ENCODE measurements at regions not wholly inside any gene's neighbourhood (a gene's known extent, or its start where the extent isn't known, plus 50 kb on each side); places are given as distances from the start of the nearest gene placed in this dataset.

- Mint-ChIP-seq H3K4me3 (ENCODE audit: unreplicated experiment) (no peak overlapping the region), H3K27me3 (ENCODE audit: unreplicated experiment) (no peaks in the 10 kb centered on the region), H3K27ac (ENCODE audit: unreplicated experiment) (no peak overlapping the region), H3K9me3 (ENCODE audit: unreplicated experiment) (no peaks in the 10 kb centered on the region), H3K36me3 (ENCODE audit: low read depth, unreplicated experiment) (no peaks in the 10 kb centered on the region), H3K4me1 (ENCODE audit: unreplicated experiment) (no peaks in the 10 kb centered on the region)
- no peak for DNase-seq (ENCODE audit: low spot score)
- no peak for TF ChIP-seq CTCF (IDR thresholded peaks at IDR 0.05; ENCODE audit: unreplicated experiment)
These were observed 101.2 kb upstream of the CYYR1 start for GRCh38 chr21:26674323-26674722.

- no peak overlapping the region for H3K4me3 Mint-ChIP-seq (ENCODE audit: unreplicated experiment)
- DNase-seq (ENCODE audit: low spot score) = no peak
- no peak for TF ChIP-seq CTCF (IDR thresholded peaks at IDR 0.05; ENCODE audit: unreplicated experiment)
- H3K9me3 Mint-ChIP-seq (ENCODE audit: unreplicated experiment) = no peaks in the 10 kb centered on the region
- no peaks in the 10 kb centered on the region for H3K36me3 Mint-ChIP-seq (ENCODE audit: low read depth, unreplicated experiment)
- no peak overlapping the region for H3K27ac Mint-ChIP-seq (ENCODE audit: unreplicated experiment)
- H3K4me1 Mint-ChIP-seq (ENCODE audit: unreplicated experiment) = no peaks in the 10 kb centered on the region
- H3K27me3 Mint-ChIP-seq (ENCODE audit: unreplicated experiment) = no peaks in the 10 kb centered on the region
These were observed 96.2 kb upstream of the CYYR1 start for GRCh38 chr21:26669215-26669764.

GRCh38 chr21:26659757-26660156, 86.7 kb upstream of the CYYR1 start:
- H3K4me3 Mint-ChIP-seq (ENCODE audit: unreplicated experiment) = no peak overlapping the region

GRCh38 chr21:26659182-26659581, 86.1 kb upstream of the CYYR1 start:
- no peak for TF ChIP-seq CTCF (IDR thresholded peaks at IDR 0.05; ENCODE audit: unreplicated experiment)
- Mint-ChIP-seq H3K4me3 (ENCODE audit: unreplicated experiment) (no peak overlapping the region), H3K27me3 (ENCODE audit: unreplicated experiment) (no peaks in the 10 kb centered on the region), H3K27ac (ENCODE audit: unreplicated experiment) (no peak overlapping the region), H3K4me1 (ENCODE audit: unreplicated experiment) (no peaks in the 10 kb centered on the region), H3K9me3 (ENCODE audit: unreplicated experiment) (peaks cover 14% of the 10 kb centered on the region), H3K36me3 (ENCODE audit: low read depth, unreplicated experiment) (peaks cover 12% of the 10 kb centered on the region)
- DNase-seq (ENCODE audit: low spot score) = no peak

More at GRCh38 chr21:26659757-26660156, 86.7 kb upstream of the CYYR1 start:
- Mint-ChIP-seq H3K27me3 (ENCODE audit: unreplicated experiment) (no peaks in the 10 kb centered on the region), H3K9me3 (ENCODE audit: unreplicated experiment) (peaks cover 14% of the 10 kb centered on the region), H3K36me3 (ENCODE audit: low read depth, unreplicated experiment) (peaks cover 12% of the 10 kb centered on the region), H3K27ac (ENCODE audit: unreplicated experiment) (no peak overlapping the region), H3K4me1 (ENCODE audit: unreplicated experiment) (no peaks in the 10 kb centered on the region)
- no peak for DNase-seq (ENCODE audit: low spot score)
- no peak for TF ChIP-seq CTCF (IDR thresholded peaks at IDR 0.05; ENCODE audit: unreplicated experiment)

GRCh38 chr21:26655460-26655859, 82.4 kb upstream of the CYYR1 start:
- no peak for TF ChIP-seq CTCF (IDR thresholded peaks at IDR 0.05; ENCODE audit: unreplicated experiment)
- no peak for DNase-seq (ENCODE audit: low spot score)
- Mint-ChIP-seq H3K9me3 (ENCODE audit: unreplicated experiment) (peaks cover 13% of the 10 kb centered on the region), H3K27ac (ENCODE audit: unreplicated experiment) (no peak overlapping the region), H3K36me3 (ENCODE audit: low read depth, unreplicated experiment) (peaks cover 12% of the 10 kb centered on the region), H3K27me3 (ENCODE audit: unreplicated experiment) (no peaks in the 10 kb centered on the region), H3K4me1 (ENCODE audit: unreplicated experiment) (no peaks in the 10 kb centered on the region), H3K4me3 (ENCODE audit: unreplicated experiment) (no peak overlapping the region)
